WTC11 (cell line): ENCODE measurements at regions not wholly inside any gene's neighbourhood (a gene's known extent, or its start where the extent isn't known, plus 50 kb on each side); places are given as distances from the start of the nearest gene placed in this dataset.

Source experiments
- CREM ChIP-seq: sonication (generic); formaldehyde crosslinking; IDR thresholded peaks from 2 replicates; pipeline ENCODE4 v1.8.1; 2022; ENCODE audit warnings: mild to moderate bottlenecking, missing genetic modification reagents, moderate library complexity
- ETV6 ChIP-seq: sonication (generic); formaldehyde crosslinking; IDR thresholded peaks from 2 replicates; pipeline ENCODE4 v1.8.1; 2022; ENCODE audit warnings: mild to moderate bottlenecking, missing genetic modification reagents
- NR3C1 ChIP-seq: sonication (generic); formaldehyde crosslinking; conservative IDR thresholded peaks from 2 replicates; pipeline ENCODE4 v1.8.1; 2023; ENCODE audit warnings: low read depth, mild to moderate bottlenecking, missing genetic modification reagents
- PRRX2 ChIP-seq: fragments of 250-450 bp; sonication (Bioruptor Pico); IDR thresholded peaks from 2 replicates; pipeline ENCODE4 v1.8.0; 2021; ENCODE audit warnings: mild to moderate bottlenecking
- SP1 ChIP-seq: sonication (generic); formaldehyde crosslinking; conservative IDR thresholded peaks from 2 replicates; pipeline ENCODE4 v1.8.1; 2022; ENCODE audit warnings: missing genetic modification reagents
- ZNF121 ChIP-seq: sonication (generic); formaldehyde crosslinking; IDR thresholded peaks from 2 replicates; pipeline ENCODE4 v1.8.0; 2023; ENCODE audit warnings: missing genetic modification reagents
- ZNF138 ChIP-seq: sonication (generic); formaldehyde crosslinking; conservative IDR thresholded peaks from 2 replicates; pipeline ENCODE4 v1.8.1; 2022; ENCODE audit warnings: mild to moderate bottlenecking, moderate library complexity, missing genetic modification reagents
- ZNF396 ChIP-seq: fragments of 250-450 bp; sonication (Bioruptor Pico); IDR thresholded peaks from 2 replicates; pipeline ENCODE4 v1.8.0; 2021; ENCODE audit warnings: mild to moderate bottlenecking, moderate library complexity, borderline replicate concordance
- TF ChIP-seq, protein P1 (sequence below): sonication (generic); formaldehyde crosslinking; IDR thresholded peaks from 2 replicates; pipeline ENCODE4 v1.8.0; 2022; ENCODE audit warnings: mild to moderate bottlenecking, missing genetic modification reagents
- TF ChIP-seq, protein P2 (sequence below): fragments of 200-600 bp; IDR thresholded peaks from 2 replicates; pipeline ENCODE4 v1.8.0; 2022; ENCODE audit warnings: antibody characterized with exemption
- TF ChIP-seq, protein P3 (sequence below): sonication (generic); formaldehyde crosslinking; conservative IDR thresholded peaks from 2 replicates; pipeline ENCODE4 v1.8.1; 2023; ENCODE audit warnings: mild to moderate bottlenecking, low read depth, missing genetic modification reagents, moderate library complexity
- TF ChIP-seq, protein P4 (sequence below): sonication (generic); formaldehyde crosslinking; conservative IDR thresholded peaks from 2 replicates; pipeline ENCODE4 v1.8.1; 2022; ENCODE audit warnings: mild to moderate bottlenecking, missing genetic modification reagents
- TF ChIP-seq, protein P5 (sequence below): sonication (generic); formaldehyde crosslinking; IDR thresholded peaks from 2 replicates; pipeline ENCODE4 v1.8.1; 2023; ENCODE audit warnings: mild to moderate bottlenecking, moderate library complexity, missing genetic modification reagents
- TF ChIP-seq, protein P6 (sequence below): sonication (generic); formaldehyde crosslinking; IDR thresholded peaks from 2 replicates; pipeline ENCODE4 v1.8.1; 2022; ENCODE audit warnings: low read depth, missing genetic modification reagents, borderline replicate concordance

DNA sequence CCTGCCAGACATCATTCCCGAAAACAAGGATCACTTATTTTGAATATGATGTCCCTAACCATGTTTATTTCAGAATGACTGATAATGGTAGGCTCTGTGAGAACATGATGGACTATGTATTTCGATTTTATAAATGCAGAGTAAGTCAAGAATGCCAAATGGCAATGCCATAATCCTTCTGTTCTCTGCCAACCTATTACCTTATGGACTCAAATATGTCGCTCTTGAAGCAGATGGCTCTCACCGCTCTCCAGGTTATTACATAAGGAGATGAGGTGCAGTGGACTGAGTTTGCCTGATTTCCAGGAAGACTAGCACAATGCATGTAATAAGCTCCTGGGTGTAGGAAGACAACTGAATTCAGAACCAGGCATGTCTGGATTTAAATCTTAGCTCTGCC is 227.2 kb downstream of the BTG1 start:
- no peak for TF ChIP-seq PRRX2 (CRISPR knock-in tag)
- TF ChIP-seq, protein P1, sequence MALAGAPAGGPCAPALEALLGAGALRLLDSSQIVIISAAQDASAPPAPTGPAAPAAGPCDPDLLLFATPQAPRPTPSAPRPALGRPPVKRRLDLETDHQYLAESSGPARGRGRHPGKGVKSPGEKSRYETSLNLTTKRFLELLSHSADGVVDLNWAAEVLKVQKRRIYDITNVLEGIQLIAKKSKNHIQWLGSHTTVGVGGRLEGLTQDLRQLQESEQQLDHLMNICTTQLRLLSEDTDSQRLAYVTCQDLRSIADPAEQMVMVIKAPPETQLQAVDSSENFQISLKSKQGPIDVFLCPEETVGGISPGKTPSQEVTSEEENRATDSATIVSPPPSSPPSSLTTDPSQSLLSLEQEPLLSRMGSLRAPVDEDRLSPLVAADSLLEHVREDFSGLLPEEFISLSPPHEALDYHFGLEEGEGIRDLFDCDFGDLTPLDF (CRISPR knock-in tag), result no peak
- TF ChIP-seq ETV6 (CRISPR knock-in tag), result no peak
- TF ChIP-seq, protein P2, sequence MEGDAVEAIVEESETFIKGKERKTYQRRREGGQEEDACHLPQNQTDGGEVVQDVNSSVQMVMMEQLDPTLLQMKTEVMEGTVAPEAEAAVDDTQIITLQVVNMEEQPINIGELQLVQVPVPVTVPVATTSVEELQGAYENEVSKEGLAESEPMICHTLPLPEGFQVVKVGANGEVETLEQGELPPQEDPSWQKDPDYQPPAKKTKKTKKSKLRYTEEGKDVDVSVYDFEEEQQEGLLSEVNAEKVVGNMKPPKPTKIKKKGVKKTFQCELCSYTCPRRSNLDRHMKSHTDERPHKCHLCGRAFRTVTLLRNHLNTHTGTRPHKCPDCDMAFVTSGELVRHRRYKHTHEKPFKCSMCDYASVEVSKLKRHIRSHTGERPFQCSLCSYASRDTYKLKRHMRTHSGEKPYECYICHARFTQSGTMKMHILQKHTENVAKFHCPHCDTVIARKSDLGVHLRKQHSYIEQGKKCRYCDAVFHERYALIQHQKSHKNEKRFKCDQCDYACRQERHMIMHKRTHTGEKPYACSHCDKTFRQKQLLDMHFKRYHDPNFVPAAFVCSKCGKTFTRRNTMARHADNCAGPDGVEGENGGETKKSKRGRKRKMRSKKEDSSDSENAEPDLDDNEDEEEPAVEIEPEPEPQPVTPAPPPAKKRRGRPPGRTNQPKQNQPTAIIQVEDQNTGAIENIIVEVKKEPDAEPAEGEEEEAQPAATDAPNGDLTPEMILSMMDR, result no peak
- TF ChIP-seq ZNF121 (CRISPR knock-in tag), result no peak
- TF ChIP-seq, protein P3, sequence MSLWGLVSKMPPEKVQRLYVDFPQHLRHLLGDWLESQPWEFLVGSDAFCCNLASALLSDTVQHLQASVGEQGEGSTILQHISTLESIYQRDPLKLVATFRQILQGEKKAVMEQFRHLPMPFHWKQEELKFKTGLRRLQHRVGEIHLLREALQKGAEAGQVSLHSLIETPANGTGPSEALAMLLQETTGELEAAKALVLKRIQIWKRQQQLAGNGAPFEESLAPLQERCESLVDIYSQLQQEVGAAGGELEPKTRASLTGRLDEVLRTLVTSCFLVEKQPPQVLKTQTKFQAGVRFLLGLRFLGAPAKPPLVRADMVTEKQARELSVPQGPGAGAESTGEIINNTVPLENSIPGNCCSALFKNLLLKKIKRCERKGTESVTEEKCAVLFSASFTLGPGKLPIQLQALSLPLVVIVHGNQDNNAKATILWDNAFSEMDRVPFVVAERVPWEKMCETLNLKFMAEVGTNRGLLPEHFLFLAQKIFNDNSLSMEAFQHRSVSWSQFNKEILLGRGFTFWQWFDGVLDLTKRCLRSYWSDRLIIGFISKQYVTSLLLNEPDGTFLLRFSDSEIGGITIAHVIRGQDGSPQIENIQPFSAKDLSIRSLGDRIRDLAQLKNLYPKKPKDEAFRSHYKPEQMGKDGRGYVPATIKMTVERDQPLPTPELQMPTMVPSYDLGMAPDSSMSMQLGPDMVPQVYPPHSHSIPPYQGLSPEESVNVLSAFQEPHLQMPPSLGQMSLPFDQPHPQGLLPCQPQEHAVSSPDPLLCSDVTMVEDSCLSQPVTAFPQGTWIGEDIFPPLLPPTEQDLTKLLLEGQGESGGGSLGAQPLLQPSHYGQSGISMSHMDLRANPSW (CRISPR knock-in tag), result no peak
- TF ChIP-seq CREM (CRISPR knock-in tag), result no peak
- no peak for TF ChIP-seq NR3C1 (CRISPR knock-in tag)
- no peak for TF ChIP-seq ZNF396 (CRISPR knock-in tag)
- TF ChIP-seq, protein P4, sequence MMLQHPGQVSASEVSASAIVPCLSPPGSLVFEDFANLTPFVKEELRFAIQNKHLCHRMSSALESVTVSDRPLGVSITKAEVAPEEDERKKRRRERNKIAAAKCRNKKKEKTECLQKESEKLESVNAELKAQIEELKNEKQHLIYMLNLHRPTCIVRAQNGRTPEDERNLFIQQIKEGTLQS, result no peak
- TF ChIP-seq, protein P5, sequence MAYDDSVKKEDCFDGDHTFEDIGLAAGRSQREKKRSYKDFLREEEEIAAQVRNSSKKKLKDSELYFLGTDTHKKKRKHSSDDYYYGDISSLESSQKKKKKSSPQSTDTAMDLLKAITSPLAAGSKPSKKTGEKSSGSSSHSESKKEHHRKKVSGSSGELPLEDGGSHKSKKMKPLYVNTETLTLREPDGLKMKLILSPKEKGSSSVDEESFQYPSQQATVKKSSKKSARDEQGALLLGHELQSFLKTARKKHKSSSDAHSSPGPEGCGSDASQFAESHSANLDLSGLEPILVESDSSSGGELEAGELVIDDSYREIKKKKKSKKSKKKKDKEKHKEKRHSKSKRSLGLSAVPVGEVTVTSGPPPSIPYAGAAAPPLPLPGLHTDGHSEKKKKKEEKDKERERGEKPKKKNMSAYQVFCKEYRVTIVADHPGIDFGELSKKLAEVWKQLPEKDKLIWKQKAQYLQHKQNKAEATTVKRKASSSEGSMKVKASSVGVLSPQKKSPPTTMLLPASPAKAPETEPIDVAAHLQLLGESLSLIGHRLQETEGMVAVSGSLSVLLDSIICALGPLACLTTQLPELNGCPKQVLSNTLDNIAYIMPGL, result no peak
- TF ChIP-seq ZNF138 (CRISPR knock-in tag), result no peak
- TF ChIP-seq SP1 (CRISPR knock-in tag), result no peak
- TF ChIP-seq, protein P6, sequence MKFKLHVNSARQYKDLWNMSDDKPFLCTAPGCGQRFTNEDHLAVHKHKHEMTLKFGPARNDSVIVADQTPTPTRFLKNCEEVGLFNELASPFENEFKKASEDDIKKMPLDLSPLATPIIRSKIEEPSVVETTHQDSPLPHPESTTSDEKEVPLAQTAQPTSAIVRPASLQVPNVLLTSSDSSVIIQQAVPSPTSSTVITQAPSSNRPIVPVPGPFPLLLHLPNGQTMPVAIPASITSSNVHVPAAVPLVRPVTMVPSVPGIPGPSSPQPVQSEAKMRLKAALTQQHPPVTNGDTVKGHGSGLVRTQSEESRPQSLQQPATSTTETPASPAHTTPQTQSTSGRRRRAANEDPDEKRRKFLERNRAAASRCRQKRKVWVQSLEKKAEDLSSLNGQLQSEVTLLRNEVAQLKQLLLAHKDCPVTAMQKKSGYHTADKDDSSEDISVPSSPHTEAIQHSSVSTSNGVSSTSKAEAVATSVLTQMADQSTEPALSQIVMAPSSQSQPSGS (CRISPR knock-in tag), result no peak
